SU-DHL-6 (cell line): ENCODE measurements at regions not wholly inside any gene's neighbourhood (a gene's known extent, or its start where the extent isn't known, plus 50 kb on each side); places are given as distances from the start of the nearest gene placed in this dataset.

Source experiments
- H2AFZ ChIP-seq: fragments of 200-600 bp; sonication (generic); 2 replicates; pipeline ENCODE4 v1.6.1; 2014; ENCODE audit warnings: low read depth, mild to moderate bottlenecking, moderate library complexity, mixed read lengths, antibody characterized with exemption, low read length; ENCODE audit not compliant: severe bottlenecking
- H3F3A ChIP-seq: fragments of 200-600 bp; shearing (Covaris generic); 2 replicates; pipeline ENCODE4 v1.6.0; 2016; ENCODE audit warnings: antibody characterized with exemption, mild to moderate bottlenecking; ENCODE audit not compliant: insufficient read depth
- H3K27ac ChIP-seq: fragments of 200-600 bp; sonication (generic); 2 replicates; pipeline ENCODE4 v1.5.1; 2016; ENCODE audit warnings: low read depth, mild to moderate bottlenecking, low read length, moderate library complexity, mixed read lengths
- H3K27me3 ChIP-seq: fragments of 200-600 bp; sonication (generic), shearing (Covaris generic); 2 replicates; pipeline ENCODE4 v1.6.0; 2014; ENCODE audit warnings: mild to moderate bottlenecking, low read length
- H3K36me3 ChIP-seq: fragments of 200-600 bp; sonication (generic); 2 replicates; pipeline ENCODE4 v1.6.1; 2014; ENCODE audit warnings: mild to moderate bottlenecking, low read length, mixed read lengths
- H3K4me2 ChIP-seq: fragments of 300-600, 200-600 bp; shearing (Covaris generic), sonication (generic); 2 replicates; pipeline ENCODE4 v1.6.0; 2014; ENCODE audit warnings: low read length, low read depth, mild to moderate bottlenecking; ENCODE audit not compliant: poor library complexity, severe bottlenecking
- H3K4me3 ChIP-seq: fragments of 200-600 bp; sonication (generic); 2 replicates; pipeline ENCODE4 v1.5.1; 2014; ENCODE audit warnings: antibody characterized with exemption, low read length, mild to moderate bottlenecking, mixed read lengths; ENCODE audit not compliant: insufficient read depth, poor library complexity, severe bottlenecking
- H3K79me2 ChIP-seq: fragments of 200-600 bp; sonication (generic); 2 replicates; pipeline ENCODE4 v1.6.1; 2014; ENCODE audit warnings: mild to moderate bottlenecking, low read length, moderate library complexity; ENCODE audit not compliant: insufficient read depth
- H3K9ac ChIP-seq: fragments of 200-600 bp; sonication (generic); 2 replicates; pipeline ENCODE4 v1.7.0; 2014; ENCODE audit warnings: mild to moderate bottlenecking, low read length
- H3K9me2 ChIP-seq: fragments of 200-600 bp; sonication (generic); replicated peaks from 2 replicates; pipeline ENCODE4 v1.6.1; 2014; ENCODE audit warnings: low read length; ENCODE audit not compliant: insufficient read depth
- H3K9me3 ChIP-seq: fragments of 200-600 bp; sonication (generic); 2 replicates; pipeline ENCODE4 v1.6.1; 2014; ENCODE audit warnings: low read length, mixed read lengths; ENCODE audit not compliant: insufficient read depth
- H4K20me1 ChIP-seq: fragments of 200-600 bp; sonication (generic); 2 replicates; pipeline ENCODE4 v1.6.1; 2014; ENCODE audit warnings: low read depth, mild to moderate bottlenecking, antibody characterized with exemption, low read length, moderate library complexity, mixed read lengths
- CTCF ChIP-seq: fragments of 200-600 bp; sonication (generic); IDR thresholded peaks from one replicate; pipeline ENCODE4 v1.5.1; 2017; ENCODE audit warnings: antibody characterized with exemption, mild to moderate bottlenecking, low read length, moderate library complexity; ENCODE audit not compliant: insufficient read depth, poor library complexity, severe bottlenecking
- EZH2phosphoT487 ChIP-seq: fragments of 200-600 bp; sonication (generic), shearing (Covaris generic); conservative IDR thresholded peaks from 2 replicates; pipeline ENCODE4 v1.6.1; 2018; ENCODE audit warnings: mild to moderate bottlenecking, antibody characterized with exemption, low read length, moderate library complexity, mixed read lengths

- H3K27me3 ChIP-seq: no peaks in the 10 kb centered on the region
- no peaks in the 10 kb centered on the region for H4K20me1 ChIP-seq
- H3K9me3 ChIP-seq: no peaks in the 10 kb centered on the region
- TF ChIP-seq EZH2phosphoT487 (no peak), CTCF (no peak)
- H3K27ac ChIP-seq: no peak overlapping the region
- no peaks in the 10 kb centered on the region for H3K9me2 ChIP-seq
- no peaks in the 10 kb centered on the region for H3F3A ChIP-seq
- no peak overlapping the region for H3K4me3 ChIP-seq
- H3K4me2 ChIP-seq: no peak overlapping the region
- no peaks in the 10 kb centered on the region for H3K79me2 ChIP-seq
- H3K36me3 ChIP-seq: no peaks in the 10 kb centered on the region
- H2AFZ ChIP-seq: no peak overlapping the region
- H3K9ac ChIP-seq: no peak overlapping the region
Measured at GRCh38 chr4:71243091-71243833, 95.6 kb upstream of the SLC4A4 start.

- no peaks in the 10 kb centered on the region for H3K9me2 ChIP-seq
- no peak overlapping the region for H2AFZ ChIP-seq
- no peaks in the 10 kb centered on the region for H3K79me2 ChIP-seq
- H3K36me3 ChIP-seq: no peaks in the 10 kb centered on the region
- H3K4me3 ChIP-seq: no peak overlapping the region
- H3K27me3 ChIP-seq: no peaks in the 10 kb centered on the region
- H3K27ac ChIP-seq: no peak overlapping the region
- H3K4me2 ChIP-seq: no peak overlapping the region
- H3K9me3 ChIP-seq: no peaks in the 10 kb centered on the region
- no peak overlapping the region for H3K9ac ChIP-seq
- no peaks in the 10 kb centered on the region for H4K20me1 ChIP-seq
- no peaks in the 10 kb centered on the region for H3F3A ChIP-seq
- TF ChIP-seq CTCF: no peak
- no peak for TF ChIP-seq EZH2phosphoT487
Measured at GRCh38 chr4:71247706-71248105, 91.1 kb upstream of the SLC4A4 start.

GRCh38 chr4:71251261-71251660 is 87.6 kb upstream of the SLC4A4 start:
- H3K36me3 ChIP-seq: no peaks in the 10 kb centered on the region
- H3K27ac ChIP-seq: no peak overlapping the region
- H3K9ac ChIP-seq: no peak overlapping the region
- TF ChIP-seq CTCF (no peak), EZH2phosphoT487 (no peak)
- H3F3A ChIP-seq: no peaks in the 10 kb centered on the region
- H4K20me1 ChIP-seq: no peaks in the 10 kb centered on the region
- H3K27me3 ChIP-seq: no peaks in the 10 kb centered on the region
- no peaks in the 10 kb centered on the region for H3K79me2 ChIP-seq
- no peak overlapping the region for H3K4me2 ChIP-seq
- H3K9me2 ChIP-seq: no peaks in the 10 kb centered on the region
- H3K9me3 ChIP-seq: no peaks in the 10 kb centered on the region
- no peak overlapping the region for H3K4me3 ChIP-seq
- no peak overlapping the region for H2AFZ ChIP-seq
